ENCODE measurements at regions not wholly inside any gene's neighbourhood (a gene's known extent, or its start where the extent isn't known, plus 50 kb on each side); places are given as distances from the start of the nearest gene placed in this dataset.

GRCh38 chr3:152595975-152596821, 238.7 kb upstream of the P2RY1 start (continued):
- TF ChIP-seq PHF21A (IDR thresholded peaks at IDR 0.05; ENCODE audit: borderline replicate concordance, low read depth) (no peak), TOE1 (IDR thresholded peaks at IDR 0.05; ENCODE audit: borderline replicate concordance) (no peak), TOE1 (CRISPR knock-in tag; IDR thresholded peaks at IDR 0.05; ENCODE audit: borderline replicate concordance, low read depth) (no peak), ZNF511 (CRISPR knock-in tag; IDR thresholded peaks at IDR 0.05) (no peak), ZNF707 (CRISPR knock-in tag; conservative IDR thresholded peaks at IDR 0.05) (no peak), NFE2L1 (tag; IDR thresholded peaks at IDR 0.05; ENCODE audit: borderline replicate concordance, low read depth) (no peak), POLR2G (IDR thresholded peaks at IDR 0.05; ENCODE audit: low read depth, low read length) (no peak), PCBP1 (IDR thresholded peaks at IDR 0.05; ENCODE audit: low read depth, low read length, poor library complexity, severe bottlenecking) (no peak), ZNF12 (CRISPR knock-in tag; IDR thresholded peaks at IDR 0.05) (no peak), SREBF1 (IDR thresholded peaks at IDR 0.05; ENCODE audit: borderline replicate concordance, low read depth, low read length) (no peak), ZFPM2 (CRISPR knock-in tag; IDR thresholded peaks at IDR 0.05) (no peak), PHF8 (IDR thresholded peaks at IDR 0.05; ENCODE audit: borderline replicate concordance, low read length) (no peak), HNRNPLL (IDR thresholded peaks at IDR 0.05; ENCODE audit: low read depth, low read length, poor library complexity, severe bottlenecking) (no peak), ZNF766 (CRISPR knock-in tag; conservative IDR thresholded peaks at IDR 0.05) (peak; percentile 38; the same call in 1 of the 2 replicates), ZNF449 (CRISPR knock-in tag; IDR thresholded peaks at IDR 0.05) (no peak), ZC3H11A (IDR thresholded peaks at IDR 0.05; ENCODE audit: low read depth, low read length) (no peak), YY1 (IDR thresholded peaks at IDR 0.05; ENCODE audit: borderline replicate concordance in 1 of 3, control insufficient read depth in 1 of 3, extremely low read depth in 1 of 3, insufficient read depth in 3 of 3, insufficient read length in 1 of 3, insufficient replicate concordance in 2 of 3, low read depth in 1 of 3, low read length in 2 of 3) (no peak), PHF20 (IDR thresholded peaks at IDR 0.05; ENCODE audit: partially characterized antibody) (no peak), ZNF133 (CRISPR knock-in tag; IDR thresholded peaks at IDR 0.05) (no peak), ZNF431 (CRISPR knock-in tag; IDR thresholded peaks at IDR 0.05) (no peak)
- TF ChIP-seq, protein P1, sequence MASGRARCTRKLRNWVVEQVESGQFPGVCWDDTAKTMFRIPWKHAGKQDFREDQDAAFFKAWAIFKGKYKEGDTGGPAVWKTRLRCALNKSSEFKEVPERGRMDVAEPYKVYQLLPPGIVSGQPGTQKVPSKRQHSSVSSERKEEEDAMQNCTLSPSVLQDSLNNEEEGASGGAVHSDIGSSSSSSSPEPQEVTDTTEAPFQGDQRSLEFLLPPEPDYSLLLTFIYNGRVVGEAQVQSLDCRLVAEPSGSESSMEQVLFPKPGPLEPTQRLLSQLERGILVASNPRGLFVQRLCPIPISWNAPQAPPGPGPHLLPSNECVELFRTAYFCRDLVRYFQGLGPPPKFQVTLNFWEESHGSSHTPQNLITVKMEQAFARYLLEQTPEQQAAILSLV (tag; IDR thresholded peaks at IDR 0.05), result no peak
- TF ChIP-seq, protein P2, sequence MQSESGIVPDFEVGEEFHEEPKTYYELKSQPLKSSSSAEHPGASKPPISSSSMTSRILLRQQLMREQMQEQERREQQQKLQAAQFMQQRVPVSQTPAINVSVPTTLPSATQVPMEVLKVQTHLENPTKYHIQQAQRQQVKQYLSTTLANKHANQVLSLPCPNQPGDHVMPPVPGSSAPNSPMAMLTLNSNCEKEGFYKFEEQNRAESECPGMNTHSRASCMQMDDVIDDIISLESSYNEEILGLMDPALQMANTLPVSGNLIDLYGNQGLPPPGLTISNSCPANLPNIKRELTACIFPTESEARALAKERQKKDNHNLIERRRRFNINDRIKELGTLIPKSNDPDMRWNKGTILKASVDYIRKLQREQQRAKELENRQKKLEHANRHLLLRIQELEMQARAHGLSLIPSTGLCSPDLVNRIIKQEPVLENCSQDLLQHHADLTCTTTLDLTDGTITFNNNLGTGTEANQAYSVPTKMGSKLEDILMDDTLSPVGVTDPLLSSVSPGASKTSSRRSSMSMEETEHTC (IDR thresholded peaks at IDR 0.05), result no peak

All from K562 (cell line).